Heart left ventricle (tissue), 13 donors: ENCODE measurements at regions not wholly inside any gene's neighbourhood (a gene's known extent, or its start where the extent isn't known, plus 50 kb on each side); places are given as distances from the start of the nearest gene placed in this dataset.

Source experiments
- CTCF ChIP-seq, 12 donors: fragments of 200-600 bp; sonication (generic) in 4 of 12; IDR thresholded peaks; one replicate each; pipeline versions ENCODE4 v1.5.0 to v1.8.0; 2018 to 2022; ENCODE audit warnings: antibody characterized with exemption in 12 of 12, mild to moderate bottlenecking in 5 of 12
- POLR2A ChIP-seq, 2 donors: fragments of 450-650 bp; IDR thresholded peaks; one replicate each; pipeline ENCODE4 v1.6.1; 2017; ENCODE audit warnings: antibody characterized with exemption in 2 of 2, mild to moderate bottlenecking in 2 of 2, moderate library complexity in 2 of 2
- donor health status: ischemic (EF 13 %, LVEDD 7.1; RV severe dilation, severe dysfunction).
- donor health status: DM: no; HTN: yes; CAD: no.
- donor health status: DM: no; HTN: no; CAD: no.
- donor health status: ischemic (EF 25% LVEDD 6.9; RV normal size, moderate dysfunction).
- donor health status: ischemic (EF 25% LVEDD 5.7; RV mildly dilated, moderate dysfunction).
- donor health status: ischemic (EF 35%, LVEDD 5.7; RV mildly dilated, moderate dysfunction).
- donor health status: nonischemic (EF 11% LVEDD 7.7; RV severe dilation, severe dysfunction).
- donor health status: DM: yes; HTN: yes; CAD: no.
- donor health status: PGD.
- donor health status: ischemic (EF 29% LVEDD 5.4; RV normal size, mild dysfunction).
- donor health status: nonischemic (EF 23%, LVEDD 6.1; RV moderate dilation, normal function).

- TF ChIP-seq CTCF (IDR thresholded peaks at IDR 0.05): no peak
- TF ChIP-seq POLR2A (IDR thresholded peaks at IDR 0.05): no peak
Measured at GRCh38 chr5:67681703-67682102, 485.1 kb upstream of the CD180 start.
